GM23338 (cell line): ENCODE measurements at regions not wholly inside any gene's neighbourhood (a gene's known extent, or its start where the extent isn't known, plus 50 kb on each side); places are given as distances from the start of the nearest gene placed in this dataset.

Experiments used
- ATAC-seq: fragments of 200-7000 bp; cut with Tn5 transposase; 3 replicates; pipeline ENCODE4 v1.9.1; 2020
- DNase-seq: peaks from one replicate; pipeline ENCODE4 v3.0.0-alpha.2; 2015; ENCODE audit warnings: low spot score
- H2AFZ ChIP-seq: fragments of 200-600 bp; sonication (generic); 2 replicates; pipeline ENCODE4 v1.8.0; 2016; ENCODE audit warnings: antibody characterized with exemption, mild to moderate bottlenecking, moderate library complexity
- H3F3A ChIP-seq: fragments of 200-600 bp; sonication (generic); replicated peaks from 2 replicates; pipeline ENCODE4 v1.8.0; 2017; ENCODE audit warnings: antibody characterized with exemption, mixed run types, low read depth
- H3K27ac ChIP-seq: fragments of 200-600 bp; sonication (generic); 2 replicates; pipeline ENCODE4 v1.6.1; 2016; ENCODE audit warnings: low read depth
- H3K27me3 ChIP-seq: fragments of 200-600 bp; sonication (generic); 2 replicates; pipeline ENCODE4 v1.8.0; 2016; ENCODE audit warnings: mild to moderate bottlenecking, mixed run types, moderate library complexity; ENCODE audit not compliant: insufficient read depth
- H3K36me3 ChIP-seq: fragments of 200-600 bp; sonication (generic); 2 replicates; pipeline ENCODE4 v1.8.0; 2016; ENCODE audit warnings: mild to moderate bottlenecking; ENCODE audit not compliant: insufficient read depth
- H3K4me1 ChIP-seq: fragments of 200-600 bp; sonication (generic); 2 replicates; pipeline ENCODE4 v1.8.0; 2016; ENCODE audit warnings: mild to moderate bottlenecking, moderate library complexity; ENCODE audit not compliant: insufficient read depth
- H3K4me2 ChIP-seq: fragments of 200-600 bp; sonication (generic); 2 replicates; pipeline ENCODE4 v1.7.1; 2017; ENCODE audit warnings: mixed run types
- H3K4me3 ChIP-seq: fragments of 200-600 bp; sonication (generic); 2 replicates; pipeline ENCODE4 v1.6.1; 2016; ENCODE audit warnings: mixed run types
- H3K79me2 ChIP-seq: fragments of 200-600 bp; sonication (generic); replicated peaks from 2 replicates; pipeline ENCODE4 v1.8.0; 2017; ENCODE audit warnings: mild to moderate bottlenecking; ENCODE audit not compliant: insufficient read depth
- H3K9me2 ChIP-seq: fragments of 200-600 bp; sonication (generic); 2 replicates; pipeline ENCODE4 v1.8.0; 2017; ENCODE audit not compliant: insufficient read depth
- H4K20me1 ChIP-seq: fragments of 200-600 bp; sonication (generic); replicated peaks from 2 replicates; pipeline ENCODE4 v1.8.0; 2017; ENCODE audit warnings: mild to moderate bottlenecking; ENCODE audit not compliant: insufficient read depth
- H3K27ac Mint-ChIP-seq: 2 replicates; pipeline ENCODE4 v1.8.0; 2020; ENCODE audit warnings: inconsistent platforms, mild to moderate bottlenecking, moderate library complexity, mixed read lengths
- H3K27me3 Mint-ChIP-seq: 3 replicates; pipeline ENCODE4 v1.8.0; 2022; ENCODE audit warnings: low read depth, mild to moderate bottlenecking, moderate library complexity, mixed read lengths, inconsistent platforms; ENCODE audit not compliant: insufficient read depth, poor library complexity
- H3K36me3 Mint-ChIP-seq: 3 replicates; pipeline ENCODE4 v1.8.0; 2021; ENCODE audit warnings: low read depth, mild to moderate bottlenecking, inconsistent platforms, moderate library complexity, mixed read lengths
- H3K4me1 Mint-ChIP-seq: 3 replicates; pipeline ENCODE4 v1.8.0; 2020; ENCODE audit warnings: mild to moderate bottlenecking, inconsistent platforms, mixed read lengths
- H3K4me3 Mint-ChIP-seq: 3 replicates; pipeline ENCODE4 v1.8.0; 2021; ENCODE audit warnings: moderate library complexity, mild to moderate bottlenecking, inconsistent platforms, mixed read lengths
- H3K9me3 Mint-ChIP-seq: 3 replicates; pipeline ENCODE4 v1.8.0; 2020; ENCODE audit warnings: moderate library complexity, mild to moderate bottlenecking, inconsistent platforms, mixed read lengths
- CREB1 ChIP-seq: fragments of 250-450 bp; sonication (Bioruptor Pico); IDR thresholded peaks from 2 replicates; pipeline ENCODE4 v1.5.0; 2020; ENCODE audit warnings: low read depth, mild to moderate bottlenecking, moderate library complexity
- EZH2 ChIP-seq: fragments of 200-600 bp; sonication (generic); IDR thresholded peaks from one replicate; pipeline ENCODE4 v1.8.0; 2017; ENCODE audit warnings: antibody characterized with exemption, mild to moderate bottlenecking, low read depth; ENCODE audit not compliant: unreplicated experiment
- EZH2phosphoT487 ChIP-seq: fragments of 200-600 bp; sonication (generic); IDR thresholded peaks from one replicate; pipeline ENCODE4 v1.8.1; 2018; ENCODE audit warnings: antibody characterized with exemption; ENCODE audit not compliant: unreplicated experiment
- JUNB ChIP-seq: IDR thresholded peaks from one replicate; pipeline ENCODE4 v1.6.1; 2016; ENCODE audit warnings: antibody characterized with exemption; ENCODE audit not compliant: unreplicated experiment
- NANOG ChIP-seq: IDR thresholded peaks from 2 replicates; pipeline ENCODE4 v1.6.1; 2016; ENCODE audit warnings: antibody characterized with exemption, borderline replicate concordance
- POLR2AphosphoS5 ChIP-seq: IDR thresholded peaks from 2 replicates; pipeline ENCODE4 v1.6.1; 2016; ENCODE audit warnings: antibody characterized with exemption, low read depth
- STAT1 ChIP-seq: IDR thresholded peaks from one replicate; pipeline ENCODE4 v1.6.1; 2016; ENCODE audit warnings: antibody characterized with exemption; ENCODE audit not compliant: unreplicated experiment
- ZNF114 ChIP-seq: fragments of 250-450 bp; sonication (Bioruptor Pico); IDR thresholded peaks from 2 replicates; pipeline ENCODE4 v1.5.0; 2020; ENCODE audit warnings: mild to moderate bottlenecking, moderate library complexity
- ZNF331 ChIP-seq: fragments of 250-450 bp; sonication (Bioruptor Pico); IDR thresholded peaks from 2 replicates; pipeline ENCODE4 v1.5.0; 2020; ENCODE audit warnings: low read depth, mild to moderate bottlenecking, moderate library complexity
- TF ChIP-seq, protein P1 (sequence below): IDR thresholded peaks from one replicate; pipeline ENCODE4 v1.6.1; 2018; ENCODE audit warnings: antibody characterized with exemption; ENCODE audit not compliant: unreplicated experiment
- TF ChIP-seq, protein P2 (sequence below): IDR thresholded peaks from 2 replicates; pipeline ENCODE4 v1.6.1; 2016; ENCODE audit warnings: antibody characterized with exemption
- TF ChIP-seq, protein P3 (sequence below), 2 experiments: fragments of 200-600 bp in 1 of 2; sonication (generic) in 1 of 2; conservative IDR thresholded peaks; 2 replicates each; pipeline versions ENCODE4 v1.5.1 to v1.6.1; 2016 to 2017; ENCODE audit warnings: antibody characterized with exemption in 2 of 2, low read depth in 2 of 2, mild to moderate bottlenecking in 2 of 2, moderate library complexity in 1 of 2
- TF ChIP-seq, protein P4 (sequence below): fragments of 250-450 bp; sonication (Bioruptor Pico); IDR thresholded peaks from 2 replicates; pipeline ENCODE4 v1.5.0; 2020; ENCODE audit warnings: mild to moderate bottlenecking, moderate library complexity

DNA sequence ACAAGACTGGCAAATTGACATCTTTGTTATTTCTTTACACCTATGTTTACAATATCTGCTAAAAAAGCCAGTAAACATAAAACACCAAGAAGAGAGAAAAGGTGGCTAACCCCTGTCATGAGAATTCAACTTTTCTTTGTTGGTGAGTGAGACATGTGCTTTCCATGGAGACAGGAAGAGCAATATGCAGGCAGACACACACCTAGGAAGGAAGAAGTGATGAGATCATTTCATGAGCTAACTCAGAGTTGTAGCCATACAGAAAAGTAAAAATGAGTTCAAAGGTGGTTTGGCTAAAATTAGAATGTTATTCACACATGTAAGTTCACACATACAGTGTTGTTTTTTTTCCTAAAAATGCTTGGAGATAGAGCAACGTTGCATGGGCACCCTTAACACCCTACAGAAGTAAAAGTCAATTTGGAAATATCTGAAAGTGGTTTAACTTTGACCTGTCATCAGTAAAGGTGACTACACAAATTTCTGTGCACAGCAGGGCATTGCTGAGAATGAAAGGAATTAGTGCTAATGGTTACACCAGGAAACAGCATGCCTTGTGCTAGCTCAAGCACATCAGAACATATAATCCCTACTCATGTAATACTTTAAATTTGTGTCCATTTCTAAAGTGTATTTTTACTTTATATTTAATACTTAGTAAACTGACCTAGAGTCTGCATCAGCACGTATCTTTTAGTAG is 557.6 kb downstream of the CBLN2 start:
- Mint-ChIP-seq H3K27me3 (peaks cover 3% of the 10 kb centered on the region), H3K4me1 (no peaks in the 10 kb centered on the region)
- H3K27ac ChIP-seq = no peak overlapping the region

More for the DNA sequence above, 557.6 kb downstream of the CBLN2 start:
- Histone ChIP-seq H2AFZ (no peak overlapping the region), H3F3A (no peaks in the 10 kb centered on the region), H3K4me3 (no peak overlapping the region), H4K20me1 (no peaks in the 10 kb centered on the region), H3K36me3 (no peaks in the 10 kb centered on the region), H3K79me2 (no peaks in the 10 kb centered on the region), H3K4me2 (no peak overlapping the region), H3K4me1 (no peaks in the 10 kb centered on the region), H3K9me2 (no peaks in the 10 kb centered on the region), H3K27me3 (no peaks in the 10 kb centered on the region)
- TF ChIP-seq, protein P1, sequence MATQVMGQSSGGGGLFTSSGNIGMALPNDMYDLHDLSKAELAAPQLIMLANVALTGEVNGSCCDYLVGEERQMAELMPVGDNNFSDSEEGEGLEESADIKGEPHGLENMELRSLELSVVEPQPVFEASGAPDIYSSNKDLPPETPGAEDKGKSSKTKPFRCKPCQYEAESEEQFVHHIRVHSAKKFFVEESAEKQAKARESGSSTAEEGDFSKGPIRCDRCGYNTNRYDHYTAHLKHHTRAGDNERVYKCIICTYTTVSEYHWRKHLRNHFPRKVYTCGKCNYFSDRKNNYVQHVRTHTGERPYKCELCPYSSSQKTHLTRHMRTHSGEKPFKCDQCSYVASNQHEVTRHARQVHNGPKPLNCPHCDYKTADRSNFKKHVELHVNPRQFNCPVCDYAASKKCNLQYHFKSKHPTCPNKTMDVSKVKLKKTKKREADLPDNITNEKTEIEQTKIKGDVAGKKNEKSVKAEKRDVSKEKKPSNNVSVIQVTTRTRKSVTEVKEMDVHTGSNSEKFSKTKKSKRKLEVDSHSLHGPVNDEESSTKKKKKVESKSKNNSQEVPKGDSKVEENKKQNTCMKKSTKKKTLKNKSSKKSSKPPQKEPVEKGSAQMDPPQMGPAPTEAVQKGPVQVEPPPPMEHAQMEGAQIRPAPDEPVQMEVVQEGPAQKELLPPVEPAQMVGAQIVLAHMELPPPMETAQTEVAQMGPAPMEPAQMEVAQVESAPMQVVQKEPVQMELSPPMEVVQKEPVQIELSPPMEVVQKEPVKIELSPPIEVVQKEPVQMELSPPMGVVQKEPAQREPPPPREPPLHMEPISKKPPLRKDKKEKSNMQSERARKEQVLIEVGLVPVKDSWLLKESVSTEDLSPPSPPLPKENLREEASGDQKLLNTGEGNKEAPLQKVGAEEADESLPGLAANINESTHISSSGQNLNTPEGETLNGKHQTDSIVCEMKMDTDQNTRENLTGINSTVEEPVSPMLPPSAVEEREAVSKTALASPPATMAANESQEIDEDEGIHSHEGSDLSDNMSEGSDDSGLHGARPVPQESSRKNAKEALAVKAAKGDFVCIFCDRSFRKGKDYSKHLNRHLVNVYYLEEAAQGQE = no peak
- no peak for TF ChIP-seq ZNF114 (CRISPR knock-in tag)
- no peak for TF ChIP-seq NANOG
- no peak for TF ChIP-seq EZH2phosphoT487
- TF ChIP-seq, protein P2, sequence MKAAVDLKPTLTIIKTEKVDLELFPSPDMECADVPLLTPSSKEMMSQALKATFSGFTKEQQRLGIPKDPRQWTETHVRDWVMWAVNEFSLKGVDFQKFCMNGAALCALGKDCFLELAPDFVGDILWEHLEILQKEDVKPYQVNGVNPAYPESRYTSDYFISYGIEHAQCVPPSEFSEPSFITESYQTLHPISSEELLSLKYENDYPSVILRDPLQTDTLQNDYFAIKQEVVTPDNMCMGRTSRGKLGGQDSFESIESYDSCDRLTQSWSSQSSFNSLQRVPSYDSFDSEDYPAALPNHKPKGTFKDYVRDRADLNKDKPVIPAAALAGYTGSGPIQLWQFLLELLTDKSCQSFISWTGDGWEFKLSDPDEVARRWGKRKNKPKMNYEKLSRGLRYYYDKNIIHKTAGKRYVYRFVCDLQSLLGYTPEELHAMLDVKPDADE = no peak
- TF ChIP-seq, protein P3, sequence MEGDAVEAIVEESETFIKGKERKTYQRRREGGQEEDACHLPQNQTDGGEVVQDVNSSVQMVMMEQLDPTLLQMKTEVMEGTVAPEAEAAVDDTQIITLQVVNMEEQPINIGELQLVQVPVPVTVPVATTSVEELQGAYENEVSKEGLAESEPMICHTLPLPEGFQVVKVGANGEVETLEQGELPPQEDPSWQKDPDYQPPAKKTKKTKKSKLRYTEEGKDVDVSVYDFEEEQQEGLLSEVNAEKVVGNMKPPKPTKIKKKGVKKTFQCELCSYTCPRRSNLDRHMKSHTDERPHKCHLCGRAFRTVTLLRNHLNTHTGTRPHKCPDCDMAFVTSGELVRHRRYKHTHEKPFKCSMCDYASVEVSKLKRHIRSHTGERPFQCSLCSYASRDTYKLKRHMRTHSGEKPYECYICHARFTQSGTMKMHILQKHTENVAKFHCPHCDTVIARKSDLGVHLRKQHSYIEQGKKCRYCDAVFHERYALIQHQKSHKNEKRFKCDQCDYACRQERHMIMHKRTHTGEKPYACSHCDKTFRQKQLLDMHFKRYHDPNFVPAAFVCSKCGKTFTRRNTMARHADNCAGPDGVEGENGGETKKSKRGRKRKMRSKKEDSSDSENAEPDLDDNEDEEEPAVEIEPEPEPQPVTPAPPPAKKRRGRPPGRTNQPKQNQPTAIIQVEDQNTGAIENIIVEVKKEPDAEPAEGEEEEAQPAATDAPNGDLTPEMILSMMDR (conservative IDR thresholded peaks at IDR 0.05; ENCODE audit: low read depth in 2 of 2) = no peak
- no peak for TF ChIP-seq JUNB
- no peak for TF ChIP-seq EZH2
- no peak for TF ChIP-seq ZNF331
- no peak for TF ChIP-seq CREB1 (CRISPR knock-in tag)
- no peak for TF ChIP-seq POLR2AphosphoS5
- TF ChIP-seq STAT1 = no peak
- TF ChIP-seq, protein P4, sequence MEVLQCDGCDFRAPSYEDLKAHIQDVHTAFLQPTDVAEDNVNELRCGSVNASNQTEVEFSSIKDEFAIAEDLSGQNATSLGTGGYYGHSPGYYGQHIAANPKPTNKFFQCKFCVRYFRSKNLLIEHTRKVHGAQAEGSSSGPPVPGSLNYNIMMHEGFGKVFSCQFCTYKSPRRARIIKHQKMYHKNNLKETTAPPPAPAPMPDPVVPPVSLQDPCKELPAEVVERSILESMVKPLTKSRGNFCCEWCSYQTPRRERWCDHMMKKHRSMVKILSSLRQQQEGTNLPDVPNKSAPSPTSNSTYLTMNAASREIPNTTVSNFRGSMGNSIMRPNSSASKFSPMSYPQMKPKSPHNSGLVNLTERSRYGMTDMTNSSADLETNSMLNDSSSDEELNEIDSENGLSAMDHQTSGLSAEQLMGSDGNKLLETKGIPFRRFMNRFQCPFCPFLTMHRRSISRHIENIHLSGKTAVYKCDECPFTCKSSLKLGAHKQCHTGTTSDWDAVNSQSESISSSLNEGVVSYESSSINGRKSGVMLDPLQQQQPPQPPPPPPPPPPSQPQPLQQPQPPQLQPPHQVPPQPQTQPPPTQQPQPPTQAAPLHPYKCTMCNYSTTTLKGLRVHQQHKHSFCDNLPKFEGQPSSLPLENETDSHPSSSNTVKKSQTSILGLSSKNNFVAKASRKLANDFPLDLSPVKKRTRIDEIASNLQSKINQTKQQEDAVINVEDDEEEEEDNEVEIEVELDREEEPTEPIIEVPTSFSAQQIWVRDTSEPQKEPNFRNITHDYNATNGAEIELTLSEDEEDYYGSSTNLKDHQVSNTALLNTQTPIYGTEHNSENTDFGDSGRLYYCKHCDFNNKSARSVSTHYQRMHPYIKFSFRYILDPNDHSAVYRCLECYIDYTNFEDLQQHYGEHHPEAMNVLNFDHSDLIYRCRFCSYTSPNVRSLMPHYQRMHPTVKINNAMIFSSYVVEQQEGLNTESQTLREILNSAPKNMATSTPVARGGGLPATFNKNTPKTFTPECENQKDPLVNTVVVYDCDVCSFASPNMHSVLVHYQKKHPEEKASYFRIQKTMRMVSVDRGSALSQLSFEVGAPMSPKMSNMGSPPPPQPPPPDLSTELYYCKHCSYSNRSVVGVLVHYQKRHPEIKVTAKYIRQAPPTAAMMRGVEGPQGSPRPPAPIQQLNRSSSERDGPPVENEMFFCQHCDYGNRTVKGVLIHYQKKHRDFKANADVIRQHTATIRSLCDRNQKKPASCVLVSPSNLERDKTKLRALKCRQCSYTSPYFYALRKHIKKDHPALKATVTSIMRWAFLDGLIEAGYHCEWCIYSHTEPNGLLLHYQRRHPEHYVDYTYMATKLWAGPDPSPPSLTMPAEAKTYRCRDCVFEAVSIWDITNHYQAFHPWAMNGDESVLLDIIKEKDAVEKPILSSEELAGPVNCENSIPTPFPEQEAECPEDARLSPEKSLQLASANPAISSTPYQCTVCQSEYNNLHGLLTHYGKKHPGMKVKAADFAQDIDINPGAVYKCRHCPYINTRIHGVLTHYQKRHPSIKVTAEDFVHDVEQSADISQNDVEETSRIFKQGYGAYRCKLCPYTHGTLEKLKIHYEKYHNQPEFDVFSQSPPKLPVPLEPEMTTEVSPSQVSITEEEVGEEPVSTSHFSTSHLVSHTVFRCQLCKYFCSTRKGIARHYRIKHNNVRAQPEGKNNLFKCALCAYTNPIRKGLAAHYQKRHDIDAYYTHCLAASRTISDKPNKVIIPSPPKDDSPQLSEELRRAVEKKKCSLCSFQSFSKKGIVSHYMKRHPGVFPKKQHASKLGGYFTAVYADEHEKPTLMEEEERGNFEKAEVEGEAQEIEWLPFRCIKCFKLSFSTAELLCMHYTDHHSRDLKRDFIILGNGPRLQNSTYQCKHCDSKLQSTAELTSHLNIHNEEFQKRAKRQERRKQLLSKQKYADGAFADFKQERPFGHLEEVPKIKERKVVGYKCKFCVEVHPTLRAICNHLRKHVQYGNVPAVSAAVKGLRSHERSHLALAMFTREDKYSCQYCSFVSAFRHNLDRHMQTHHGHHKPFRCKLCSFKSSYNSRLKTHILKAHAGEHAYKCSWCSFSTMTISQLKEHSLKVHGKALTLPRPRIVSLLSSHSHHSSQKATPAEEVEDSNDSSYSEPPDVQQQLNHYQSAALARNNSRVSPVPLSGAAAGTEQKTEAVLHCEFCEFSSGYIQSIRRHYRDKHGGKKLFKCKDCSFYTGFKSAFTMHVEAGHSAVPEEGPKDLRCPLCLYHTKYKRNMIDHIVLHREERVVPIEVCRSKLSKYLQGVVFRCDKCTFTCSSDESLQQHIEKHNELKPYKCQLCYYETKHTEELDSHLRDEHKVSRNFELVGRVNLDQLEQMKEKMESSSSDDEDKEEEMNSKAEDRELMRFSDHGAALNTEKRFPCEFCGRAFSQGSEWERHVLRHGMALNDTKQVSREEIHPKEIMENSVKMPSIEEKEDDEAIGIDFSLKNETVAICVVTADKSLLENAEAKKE (CRISPR knock-in tag) = no peak
- H3K4me3 Mint-ChIP-seq = no peak overlapping the region
- ATAC-seq = no peak
- DNase-seq = no peak
- H3K9me3 Mint-ChIP-seq = peaks cover 88% of the 10 kb centered on the region
- H3K36me3 Mint-ChIP-seq = peaks cover 24% of the 10 kb centered on the region
- H3K27ac Mint-ChIP-seq = no peak overlapping the region
